Left lung (tissue), 4 donors: ENCODE measurements at regions not wholly inside any gene's neighbourhood (a gene's known extent, or its start where the extent isn't known, plus 50 kb on each side); places are given as distances from the start of the nearest gene placed in this dataset.
"Not testable (repeated sequence)": the region's sequence is repeated elsewhere in the genome, so short reads cannot be mapped to it uniquely, and the experiment has no call there.

ENCODE experiments used
- ATAC-seq: fragments of 200-7000 bp; cut with Tn5 transposase; one replicate; pipeline ENCODE4 v1.9.1; 2020; ENCODE audit warnings: moderate library complexity
- DNase-seq, 4 donors: peaks; one replicate each; pipeline ENCODE4 v3.0.0-alpha.2; 2013 to 2020
- H3K27ac ChIP-seq, 2 donors: fragments of 200-600 bp; sonication (generic) in 1 of 2; one replicate each; pipeline versions ENCODE4 v1.5.0 to v1.8.0; 2020 to 2021
- H3K27me3 ChIP-seq, 2 donors: fragments of 200-600 bp; sonication (generic) in 1 of 2; one replicate each; pipeline versions ENCODE4 v1.5.0 to v1.8.0; 2020 to 2021
- H3K36me3 ChIP-seq, 2 donors: fragments of 200-600 bp; sonication (generic) in 1 of 2; one replicate each; pipeline versions ENCODE4 v1.5.0 to v1.8.0; 2020 to 2021
- H3K4me1 ChIP-seq, 2 donors: fragments of 200-600 bp; one replicate each; pipeline ENCODE4 v1.8.0; 2021
- H3K4me3 ChIP-seq, 2 donors: fragments of 200-600 bp; sonication (generic) in 1 of 2; one replicate each; pipeline versions ENCODE4 v1.5.0 to v1.8.0; 2020 to 2021; ENCODE audit warnings: mild to moderate bottlenecking in 1 of 2
- H3K9me3 ChIP-seq, 2 donors: fragments of 200-600 bp; sonication (generic) in 1 of 2; one replicate each; pipeline versions ENCODE4 v1.5.0 to v1.8.0; 2020 to 2021
- CTCF ChIP-seq, 2 donors: fragments of 200-600 bp; sonication (generic) in 1 of 2; IDR thresholded peaks; one replicate each; pipeline versions ENCODE4 v1.5.0 to v1.8.0; 2021; ENCODE audit warnings: antibody characterized with exemption in 2 of 2
- intact Hi-C, 2 donors: fragments of 100-400 bp; cut with DNase I; formaldehyde crosslinking; loops; one replicate each; pipeline versions ENCODE4 v1.11.2 to v1.14.2; 2022
- donor health status: DM: no; HTN: yes; CAD: no.
- donor health status: DM: no; HTN: no; CAD: no.

- intact Hi-C loops: no loop called here
- Histone ChIP-seq H3K27me3 (no peaks in the 10 kb centered on the region), H3K27ac (no peak overlapping the region), H3K9me3 (no peaks in the 10 kb centered on the region), H3K4me3 (no peak overlapping the region), H3K36me3 (no peaks in the 10 kb centered on the region), H3K4me1 (no peaks in the 10 kb centered on the region)
- TF ChIP-seq CTCF (IDR thresholded peaks at IDR 0.05): no peak
- DNase-seq (no peak), ATAC-seq (no peak)
Observed at GRCh38 chr11:13782390-13783075, 114.1 kb downstream of the FAR1 start.

GRCh38 chr11:13784441-13784840 lies 116.0 kb downstream of the FAR1 start:
- Histone ChIP-seq H3K27ac (no peak overlapping the region), H3K4me1 (no peaks in the 10 kb centered on the region), H3K36me3 (no peaks in the 10 kb centered on the region), H3K4me3 (no peak overlapping the region), H3K9me3 (no peaks in the 10 kb centered on the region), H3K27me3 (no peaks in the 10 kb centered on the region)
- ATAC-seq (no peak), DNase-seq (no peak)
- intact Hi-C loops: no loop called here
- TF ChIP-seq CTCF (IDR thresholded peaks at IDR 0.05): no peak

- no peaks in the 10 kb centered on the region for H3K36me3 ChIP-seq
- H3K27me3 ChIP-seq: no peaks in the 10 kb centered on the region
- DNase-seq (no peak), ATAC-seq (no peak)
- no peak overlapping the region for H3K27ac ChIP-seq
- no peaks in the 10 kb centered on the region for H3K4me1 ChIP-seq
- no peak overlapping the region for H3K4me3 ChIP-seq
- no peaks in the 10 kb centered on the region for H3K9me3 ChIP-seq
- no peak for TF ChIP-seq CTCF (IDR thresholded peaks at IDR 0.05)
- intact Hi-C loops: no loop called here
Observed at GRCh38 chr11:13784855-13785254, 116.4 kb downstream of the FAR1 start.

- Histone ChIP-seq H3K9me3 (no peaks in the 10 kb centered on the region), H3K27me3 (no peaks in the 10 kb centered on the region), H3K27ac (no peak overlapping the region), H3K4me1 (no peaks in the 10 kb centered on the region), H3K4me3 (no peak overlapping the region), H3K36me3 (no peaks in the 10 kb centered on the region)
- intact Hi-C loops: no loop called here
- ATAC-seq (no peak), DNase-seq (no peak)
- TF ChIP-seq CTCF (IDR thresholded peaks at IDR 0.05): no peak
Observed at GRCh38 chr11:13786688-13787087, 118.2 kb downstream of the FAR1 start.

- ATAC-seq, H3K4me3 ChIP-seq, DNase-seq, H3K27ac ChIP-seq, H3K36me3 ChIP-seq, H3K27me3 ChIP-seq, intact Hi-C loops, H3K4me1 ChIP-seq: not testable (repeated sequence)
- H3K9me3 ChIP-seq: peaks cover 0 to 21% of the 10 kb centered on the region in 2 donors
Observed at GRCh38 chr11:13797616-13798015, 129.1 kb downstream of the FAR1 start.

GRCh38 chr11:13800901-13801300 lies 132.4 kb downstream of the FAR1 start:
- H3K27me3 ChIP-seq: no peaks in the 10 kb centered on the region
- DNase-seq (no peak), ATAC-seq (no peak)
- H3K9me3 ChIP-seq: peaks cover 0 to 30% of the 10 kb centered on the region in 2 donors
- no peaks in the 10 kb centered on the region for H3K36me3 ChIP-seq
- H3K4me1 ChIP-seq: no peaks in the 10 kb centered on the region
- TF ChIP-seq CTCF (IDR thresholded peaks at IDR 0.05): no peak
- H3K27ac ChIP-seq: no peak overlapping the region
- no peak overlapping the region for H3K4me3 ChIP-seq
- intact Hi-C loops: no loop called here
